PC-3 (cell line): ENCODE measurements at regions not wholly inside any gene's neighbourhood (a gene's known extent, or its start where the extent isn't known, plus 50 kb on each side); places are given as distances from the start of the nearest gene placed in this dataset.
"Not testable (repeated sequence)": the region's sequence is repeated elsewhere in the genome, so short reads cannot be mapped to it uniquely, and the experiment has no call there.

ENCODE experiments used
- ATAC-seq: fragments of 200-7000 bp; cut with Tn5 transposase; 2 replicates; pipeline ENCODE4 v1.9.1; 2020; ENCODE audit warnings: mild to moderate bottlenecking, moderate library complexity
- BruUV-seq: library from RNA; stranded (reverse); fragments of 400-500 nt; replicated peaks from 2 replicates; lab custom pipeline; 2021; lab: Mats Ljungman, UMichigan
- CTCF ChIA-PET: fragments of 300-600 bp; sonication (Branson Sonifier 250); formaldehyde crosslinking; loops from one replicate; lab custom pipeline; 2022; ENCODE audit warnings: antibody characterized with exemption; lab: Charles Lee
- POLR2A ChIA-PET: fragments of 300-600 bp; sonication (Branson Sonifier 250); formaldehyde crosslinking; loops from one replicate; lab custom pipeline; 2022; ENCODE audit warnings: antibody characterized with exemption; ENCODE audit not compliant: unreplicated experiment; lab: Charles Lee
- DNase-seq: peaks from one replicate; pipeline ENCODE4 v3.0.0-alpha.2; 2015
- H2AFZ ChIP-seq: fragments of 300-600 bp; sonication (generic); 2 replicates; pipeline ENCODE4 v1.6.0; 2016; ENCODE audit warnings: antibody characterized with exemption, low read length
- H3F3A ChIP-seq: fragments of 300-600 bp; sonication (generic); one replicate; pipeline ENCODE4 v1.6.0; 2017; ENCODE audit warnings: antibody characterized with exemption, low read length, control low read depth, mild to moderate bottlenecking; ENCODE audit not compliant: unreplicated experiment
- H3K27ac ChIP-seq: fragments of 300-600 bp; sonication (generic); 2 replicates; pipeline ENCODE4 v1.5.1; 2016; ENCODE audit warnings: mild to moderate bottlenecking, low read length
- H3K27me3 ChIP-seq: fragments of 300-600 bp; sonication (generic); 2 replicates; pipeline ENCODE4 v1.6.1; 2016; ENCODE audit warnings: low read length, mixed read lengths
- H3K36me3 ChIP-seq: fragments of 300-600 bp; sonication (generic); 2 replicates; pipeline ENCODE4 v1.6.1; 2016; ENCODE audit warnings: low read depth, mixed run types, low read length, mixed read lengths
- H3K4me1 ChIP-seq: fragments of 300-600 bp; sonication (generic); 2 replicates; pipeline ENCODE4 v1.5.1; 2016; ENCODE audit warnings: low read length; ENCODE audit not compliant: insufficient read depth
- H3K4me2 ChIP-seq: fragments of 300-600 bp; sonication (generic); 2 replicates; pipeline ENCODE4 v1.6.0; 2016; ENCODE audit warnings: low read length
- H3K4me3 ChIP-seq: fragments of 300-600 bp; sonication (generic); 2 replicates; pipeline ENCODE4 v1.5.1; 2016; ENCODE audit warnings: mild to moderate bottlenecking, low read length, mixed read lengths
- H3K79me2 ChIP-seq: fragments of 300-600 bp; sonication (generic); 2 replicates; pipeline ENCODE4 v1.6.1; 2017; ENCODE audit warnings: low read length, mixed read lengths
- H3K9ac ChIP-seq: fragments of 300-600 bp; sonication (generic); 2 replicates; pipeline ENCODE4 v1.6.0; 2016; ENCODE audit warnings: mild to moderate bottlenecking, low read length
- H3K9me2 ChIP-seq: fragments of 300-600 bp; sonication (generic); replicated peaks from 2 replicates; pipeline ENCODE4 v1.6.1; 2016; ENCODE audit warnings: mixed run types, low read length, mixed read lengths
- H3K9me3 ChIP-seq: fragments of 300-600 bp; sonication (generic); 2 replicates; pipeline ENCODE4 v1.6.1; 2016; ENCODE audit warnings: low read length, mixed read lengths
- H4K20me1 ChIP-seq: fragments of 300-600 bp; sonication (generic); 2 replicates; pipeline ENCODE4 v1.6.1; 2016; ENCODE audit warnings: low read length, mixed read lengths
- CTCF ChIP-seq: fragments of 300-600 bp; sonication (generic); conservative IDR thresholded peaks from 2 replicates; pipeline ENCODE4 v1.5.1; 2017; ENCODE audit warnings: antibody characterized with exemption, low read depth, mild to moderate bottlenecking, low read length
- EZH2 ChIP-seq: fragments of 300-600 bp; sonication (generic); IDR thresholded peaks from one replicate; pipeline ENCODE4 v1.6.1; 2017; ENCODE audit warnings: antibody characterized with exemption, mild to moderate bottlenecking, low read length; ENCODE audit not compliant: unreplicated experiment
- EZH2phosphoT487 ChIP-seq: fragments of 300-600 bp; sonication (generic); IDR thresholded peaks from 2 replicates; pipeline ENCODE4 v1.6.1; 2018; ENCODE audit warnings: mild to moderate bottlenecking, antibody characterized with exemption, low read length, borderline replicate concordance
- intact Hi-C: fragments of 100-400 bp; cut with micrococcal nuclease; formaldehyde crosslinking; loops from 2 replicates; pipeline ENCODE4 v1.9.0; 2023

- no peak for DNase-seq
- no peak overlapping the region for H3K9ac ChIP-seq
These were observed 161.9 kb upstream of the CAND1 start for GRCh38 chr12:67107235-67107634.

GRCh38 chr12:67107751-67108269 is 161.3 kb upstream of the CAND1 start:
- TF ChIP-seq CTCF (no peak), EZH2phosphoT487 (no peak), EZH2 (no peak)
- Histone ChIP-seq H3K79me2 (no peaks in the 10 kb centered on the region), H3F3A (no peaks in the 10 kb centered on the region), H3K36me3 (no peaks in the 10 kb centered on the region), H3K4me3 (no peak overlapping the region), H3K4me1 (no peaks in the 10 kb centered on the region), H3K27me3 (no peaks in the 10 kb centered on the region; the same call in 1 of the 2 replicates), H2AFZ (no peak overlapping the region), H3K27ac (no peak overlapping the region), H3K9me2 (no peaks in the 10 kb centered on the region), H3K9me3 (peaks cover 16% of the 10 kb centered on the region), H3K9ac (no peak overlapping the region), H4K20me1 (no peaks in the 10 kb centered on the region), H3K4me2 (no peak overlapping the region)
- intact Hi-C loops: no loop called here
- no TSS peak for BruUV-seq
- CTCF ChIA-PET: no interaction called here
- DNase-seq (no peak), ATAC-seq (no peak)
- POLR2A ChIA-PET: no interaction called here

More at GRCh38 chr12:67107235-67107634, 161.9 kb upstream of the CAND1 start:
- H3K4me2 ChIP-seq: no peak overlapping the region
- H3K79me2 ChIP-seq: no peaks in the 10 kb centered on the region
- H3F3A ChIP-seq: no peaks in the 10 kb centered on the region
- H3K9me2 ChIP-seq: no peaks in the 10 kb centered on the region
- BruUV-seq: no TSS peak
- H3K36me3 ChIP-seq: no peaks in the 10 kb centered on the region
- TF ChIP-seq EZH2phosphoT487 (no peak), CTCF (no peak), EZH2 (no peak)
- no peak for ATAC-seq
- H3K27me3 ChIP-seq: no peaks in the 10 kb centered on the region
- POLR2A ChIA-PET: no interaction called here
- H3K4me3 ChIP-seq: no peak overlapping the region
- H3K27ac ChIP-seq: no peak overlapping the region
- H3K4me1 ChIP-seq: no peaks in the 10 kb centered on the region
- peaks cover 16% of the 10 kb centered on the region for H3K9me3 ChIP-seq
- CTCF ChIA-PET: no interaction called here
- intact Hi-C loops: no loop called here
- H4K20me1 ChIP-seq: no peaks in the 10 kb centered on the region
- H2AFZ ChIP-seq: no peak overlapping the region

GRCh38 chr12:67110345-67110744 is 158.8 kb upstream of the CAND1 start:
- ATAC-seq, BruUV-seq, H3K4me2 ChIP-seq, H4K20me1 ChIP-seq, DNase-seq, H3F3A ChIP-seq, POLR2A ChIA-PET, H3K9me2 ChIP-seq, H3K36me3 ChIP-seq, H3K27ac ChIP-seq, H3K9ac ChIP-seq, H2AFZ ChIP-seq, H3K79me2 ChIP-seq, H3K4me3 ChIP-seq, intact Hi-C loops, H3K4me1 ChIP-seq, CTCF ChIA-PET: not testable (repeated sequence)
- H3K9me3 ChIP-seq: peaks cover 16% of the 10 kb centered on the region
- H3K27me3 ChIP-seq: peaks cover 15% of the 10 kb centered on the region
